ENCODE measurements at regions not wholly inside any gene's neighbourhood (a gene's known extent, or its start where the extent isn't known, plus 50 kb on each side); places are given as distances from the start of the nearest gene placed in this dataset.

GRCh38 chr1:87866416-87866815, 537.7 kb downstream of the LMO4 start:
- Mint-ChIP-seq H3K4me1 (ENCODE audit: low read depth, unreplicated experiment) (peaks cover 3% of the 10 kb centered on the region), H3K4me3 (ENCODE audit: unreplicated experiment) (no peak overlapping the region), H3K36me3 (ENCODE audit: low read depth, unreplicated experiment) (no peaks in the 10 kb centered on the region), H3K9me3 (ENCODE audit: unreplicated experiment) (peaks cover 7% of the 10 kb centered on the region), H3K27me3 (ENCODE audit: low read depth, unreplicated experiment) (no peaks in the 10 kb centered on the region), H3K27ac (ENCODE audit: unreplicated experiment) (no peak overlapping the region)
- no peaks in the 10 kb centered on the region for H3K9me3 ChIP-seq (ENCODE audit: insufficient read depth, low read depth, low read length)
- no peak overlapping the region for H3K4me3 ChIP-seq (ENCODE audit: insufficient read depth, low read depth, low read length)
- no peak for DNase-seq (ENCODE audit: low read depth)
- FAIRE-seq = no peak
- H2AFZ ChIP-seq (ENCODE audit: low read depth, low read length) = no peak overlapping the region
- TF ChIP-seq EZH2 (IDR thresholded peaks at IDR 0.05; ENCODE audit: insufficient read depth, low read length) (no peak), CTCF (IDR thresholded peaks at IDR 0.05; ENCODE audit: insufficient read depth, low read depth, low read length) (no peak)
- no peaks in the 10 kb centered on the region for H4K20me1 ChIP-seq (ENCODE audit: insufficient read depth, low read length)
- no peaks in the 10 kb centered on the region for H3K36me3 ChIP-seq (ENCODE audit: insufficient read depth, low read length)
- H3K27ac ChIP-seq (ENCODE audit: low read depth, low read length) = no peak overlapping the region
- no peaks in the 10 kb centered on the region for H3K27me3 ChIP-seq (ENCODE audit: insufficient read depth, low read length)
- no peak overlapping the region for H3K9ac ChIP-seq (ENCODE audit: low read length)
- H3K4me2 ChIP-seq (ENCODE audit: low read length) = no peak overlapping the region
- no peaks in the 10 kb centered on the region for H3K4me1 ChIP-seq (ENCODE audit: insufficient read depth, low read length)
- H3K79me2 ChIP-seq (ENCODE audit: insufficient read depth, low read length) = no peaks in the 10 kb centered on the region

- Histone ChIP-seq H3K79me2 (ENCODE audit: insufficient read depth, low read length) (no peaks in the 10 kb centered on the region), H3K36me3 (ENCODE audit: insufficient read depth, low read length) (no peaks in the 10 kb centered on the region), H3K4me2 (ENCODE audit: low read length) (no peak overlapping the region), H2AFZ (ENCODE audit: low read depth, low read length) (no peak overlapping the region), H3K9me3 (ENCODE audit: insufficient read depth, low read depth, low read length) (no peaks in the 10 kb centered on the region), H3K27ac (ENCODE audit: low read depth, low read length) (no peak overlapping the region), H3K9ac (ENCODE audit: low read length) (no peak overlapping the region), H3K4me1 (ENCODE audit: insufficient read depth, low read length) (no peaks in the 10 kb centered on the region), H4K20me1 (ENCODE audit: insufficient read depth, low read length) (no peaks in the 10 kb centered on the region), H3K4me3 (ENCODE audit: insufficient read depth, low read depth, low read length) (no peak overlapping the region), H3K27me3 (ENCODE audit: insufficient read depth, low read length) (no peaks in the 10 kb centered on the region)
- FAIRE-seq (no peak), DNase-seq (ENCODE audit: low read depth) (peak; percentile 33)
- Mint-ChIP-seq H3K36me3 (ENCODE audit: low read depth, unreplicated experiment) (no peaks in the 10 kb centered on the region), H3K27me3 (ENCODE audit: low read depth, unreplicated experiment) (no peaks in the 10 kb centered on the region), H3K4me1 (ENCODE audit: low read depth, unreplicated experiment) (peaks cover 3% of the 10 kb centered on the region), H3K27ac (ENCODE audit: unreplicated experiment) (no peak overlapping the region), H3K4me3 (ENCODE audit: unreplicated experiment) (no peak overlapping the region), H3K9me3 (ENCODE audit: unreplicated experiment) (peaks cover 7% of the 10 kb centered on the region)
- TF ChIP-seq CTCF (IDR thresholded peaks at IDR 0.05; ENCODE audit: insufficient read depth, low read depth, low read length) (no peak), EZH2 (IDR thresholded peaks at IDR 0.05; ENCODE audit: insufficient read depth, low read length) (no peak)
These were observed 538.9 kb downstream of the LMO4 start for GRCh38 chr1:87867626-87868025.

DNA sequence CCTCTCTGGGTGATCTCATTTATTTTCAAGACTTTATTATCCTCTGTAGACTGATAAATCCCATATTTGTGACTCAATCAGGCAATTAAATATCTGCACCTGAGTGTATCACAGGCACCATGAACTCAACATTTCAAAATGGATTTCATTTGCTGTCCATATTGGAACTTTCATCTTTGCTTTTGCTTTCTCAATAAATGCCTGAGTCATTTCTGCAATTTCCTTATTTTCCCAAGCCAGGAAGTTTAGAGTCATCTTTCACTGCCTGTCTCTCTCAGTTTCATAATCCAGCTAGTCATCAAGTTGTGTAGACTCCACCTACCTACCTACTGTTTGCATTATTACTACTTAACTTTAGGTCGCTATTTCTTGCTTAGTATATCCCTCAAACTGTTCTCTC, 540.9 kb downstream of the LMO4 start:
- no peak for FAIRE-seq

More for the DNA sequence above, 540.9 kb downstream of the LMO4 start:
- TF ChIP-seq EZH2 (IDR thresholded peaks at IDR 0.05; ENCODE audit: insufficient read depth, low read length) = no peak
- no peak for TF ChIP-seq CTCF (IDR thresholded peaks at IDR 0.05; ENCODE audit: insufficient read depth, low read depth, low read length)
- no peak overlapping the region for H3K27ac ChIP-seq (ENCODE audit: low read depth, low read length)
- H3K4me3 ChIP-seq (ENCODE audit: insufficient read depth, low read depth, low read length) = no peak overlapping the region
- peaks cover 3% of the 10 kb centered on the region for H3K4me1 Mint-ChIP-seq (ENCODE audit: low read depth, unreplicated experiment)
- H3K27ac Mint-ChIP-seq (ENCODE audit: unreplicated experiment) = no peak overlapping the region
- DNase-seq (ENCODE audit: low read depth) = peak; percentile 50
- no peaks in the 10 kb centered on the region for H3K4me1 ChIP-seq (ENCODE audit: insufficient read depth, low read length)
- no peak overlapping the region for H3K9ac ChIP-seq (ENCODE audit: low read length)
- no peak overlapping the region for H3K4me2 ChIP-seq (ENCODE audit: low read length)
- no peaks in the 10 kb centered on the region for H3K27me3 Mint-ChIP-seq (ENCODE audit: low read depth, unreplicated experiment)
- no peaks in the 10 kb centered on the region for H3K9me3 ChIP-seq (ENCODE audit: insufficient read depth, low read depth, low read length)
- no peak overlapping the region for H3K4me3 Mint-ChIP-seq (ENCODE audit: unreplicated experiment)
- H3K27me3 ChIP-seq (ENCODE audit: insufficient read depth, low read length) = no peaks in the 10 kb centered on the region
- H3K79me2 ChIP-seq (ENCODE audit: insufficient read depth, low read length) = no peaks in the 10 kb centered on the region
- peaks cover 7% of the 10 kb centered on the region for H3K9me3 Mint-ChIP-seq (ENCODE audit: unreplicated experiment)
- no peaks in the 10 kb centered on the region for H3K36me3 Mint-ChIP-seq (ENCODE audit: low read depth, unreplicated experiment)
- no peak overlapping the region for H2AFZ ChIP-seq (ENCODE audit: low read depth, low read length)
- no peaks in the 10 kb centered on the region for H4K20me1 ChIP-seq (ENCODE audit: insufficient read depth, low read length)
- H3K36me3 ChIP-seq (ENCODE audit: insufficient read depth, low read length) = no peaks in the 10 kb centered on the region
